SU-DHL-6 (cell line): ENCODE measurements at regions not wholly inside any gene's neighbourhood (a gene's known extent, or its start where the extent isn't known, plus 50 kb on each side); places are given as distances from the start of the nearest gene placed in this dataset.

Experiments
- H2AFZ ChIP-seq: fragments of 200-600 bp; sonication (generic); 2 replicates; pipeline ENCODE4 v1.6.1; 2014; ENCODE audit warnings: low read depth, mild to moderate bottlenecking, moderate library complexity, mixed read lengths, antibody characterized with exemption, low read length; ENCODE audit not compliant: severe bottlenecking
- H3F3A ChIP-seq: fragments of 200-600 bp; shearing (Covaris generic); 2 replicates; pipeline ENCODE4 v1.6.0; 2016; ENCODE audit warnings: antibody characterized with exemption, mild to moderate bottlenecking; ENCODE audit not compliant: insufficient read depth
- H3K27ac ChIP-seq: fragments of 200-600 bp; sonication (generic); 2 replicates; pipeline ENCODE4 v1.5.1; 2016; ENCODE audit warnings: low read depth, mild to moderate bottlenecking, low read length, moderate library complexity, mixed read lengths
- H3K27me3 ChIP-seq: fragments of 200-600 bp; sonication (generic), shearing (Covaris generic); 2 replicates; pipeline ENCODE4 v1.6.0; 2014; ENCODE audit warnings: mild to moderate bottlenecking, low read length
- H3K36me3 ChIP-seq: fragments of 200-600 bp; sonication (generic); 2 replicates; pipeline ENCODE4 v1.6.1; 2014; ENCODE audit warnings: mild to moderate bottlenecking, low read length, mixed read lengths
- H3K4me2 ChIP-seq: fragments of 300-600, 200-600 bp; shearing (Covaris generic), sonication (generic); 2 replicates; pipeline ENCODE4 v1.6.0; 2014; ENCODE audit warnings: low read length, low read depth, mild to moderate bottlenecking; ENCODE audit not compliant: poor library complexity, severe bottlenecking
- H3K4me3 ChIP-seq: fragments of 200-600 bp; sonication (generic); 2 replicates; pipeline ENCODE4 v1.5.1; 2014; ENCODE audit warnings: antibody characterized with exemption, low read length, mild to moderate bottlenecking, mixed read lengths; ENCODE audit not compliant: insufficient read depth, poor library complexity, severe bottlenecking
- H3K79me2 ChIP-seq: fragments of 200-600 bp; sonication (generic); 2 replicates; pipeline ENCODE4 v1.6.1; 2014; ENCODE audit warnings: mild to moderate bottlenecking, low read length, moderate library complexity; ENCODE audit not compliant: insufficient read depth
- H3K9ac ChIP-seq: fragments of 200-600 bp; sonication (generic); 2 replicates; pipeline ENCODE4 v1.7.0; 2014; ENCODE audit warnings: mild to moderate bottlenecking, low read length
- H3K9me2 ChIP-seq: fragments of 200-600 bp; sonication (generic); replicated peaks from 2 replicates; pipeline ENCODE4 v1.6.1; 2014; ENCODE audit warnings: low read length; ENCODE audit not compliant: insufficient read depth
- H3K9me3 ChIP-seq: fragments of 200-600 bp; sonication (generic); 2 replicates; pipeline ENCODE4 v1.6.1; 2014; ENCODE audit warnings: low read length, mixed read lengths; ENCODE audit not compliant: insufficient read depth
- H4K20me1 ChIP-seq: fragments of 200-600 bp; sonication (generic); 2 replicates; pipeline ENCODE4 v1.6.1; 2014; ENCODE audit warnings: low read depth, mild to moderate bottlenecking, antibody characterized with exemption, low read length, moderate library complexity, mixed read lengths
- EZH2phosphoT487 ChIP-seq: fragments of 200-600 bp; sonication (generic), shearing (Covaris generic); conservative IDR thresholded peaks from 2 replicates; pipeline ENCODE4 v1.6.1; 2018; ENCODE audit warnings: mild to moderate bottlenecking, antibody characterized with exemption, low read length, moderate library complexity, mixed read lengths
- TF ChIP-seq, protein P1 (sequence below): fragments of 200-600 bp; sonication (generic); IDR thresholded peaks from one replicate; pipeline ENCODE4 v1.5.1; 2017; ENCODE audit warnings: antibody characterized with exemption, mild to moderate bottlenecking, low read length, moderate library complexity; ENCODE audit not compliant: insufficient read depth, poor library complexity, severe bottlenecking

DNA sequence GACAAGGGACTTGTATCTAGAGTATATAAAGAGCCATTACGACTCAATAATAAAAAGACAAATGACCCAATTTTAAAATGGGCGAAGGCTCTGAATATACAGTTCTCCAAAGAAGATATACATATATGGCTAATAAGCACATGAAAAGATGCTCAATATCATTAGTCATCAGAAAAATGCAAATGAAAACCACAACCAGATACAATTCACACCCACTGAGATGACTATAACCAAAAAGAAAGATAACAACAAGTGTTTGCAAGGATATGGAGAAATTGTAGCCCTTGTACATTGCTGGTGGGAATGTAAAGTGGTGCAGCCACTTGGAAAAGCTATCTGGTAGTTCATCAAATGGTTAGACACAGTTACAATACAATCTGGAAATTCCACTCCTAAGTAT lies 96.3 kb downstream of the TRIM29 start:
- Histone ChIP-seq H3K36me3 (no peaks in the 10 kb centered on the region), H3K79me2 (no peaks in the 10 kb centered on the region), H3K4me2 (no peak overlapping the region), H3K9ac (no peak overlapping the region), H3K9me2 (no peaks in the 10 kb centered on the region), H4K20me1 (no peaks in the 10 kb centered on the region), H3K9me3 (no peaks in the 10 kb centered on the region), H2AFZ (no peak overlapping the region), H3K4me3 (no peak overlapping the region), H3F3A (no peaks in the 10 kb centered on the region), H3K27me3 (no peaks in the 10 kb centered on the region), H3K27ac (no peak overlapping the region)
- no peak for TF ChIP-seq EZH2phosphoT487
- TF ChIP-seq, protein P1, sequence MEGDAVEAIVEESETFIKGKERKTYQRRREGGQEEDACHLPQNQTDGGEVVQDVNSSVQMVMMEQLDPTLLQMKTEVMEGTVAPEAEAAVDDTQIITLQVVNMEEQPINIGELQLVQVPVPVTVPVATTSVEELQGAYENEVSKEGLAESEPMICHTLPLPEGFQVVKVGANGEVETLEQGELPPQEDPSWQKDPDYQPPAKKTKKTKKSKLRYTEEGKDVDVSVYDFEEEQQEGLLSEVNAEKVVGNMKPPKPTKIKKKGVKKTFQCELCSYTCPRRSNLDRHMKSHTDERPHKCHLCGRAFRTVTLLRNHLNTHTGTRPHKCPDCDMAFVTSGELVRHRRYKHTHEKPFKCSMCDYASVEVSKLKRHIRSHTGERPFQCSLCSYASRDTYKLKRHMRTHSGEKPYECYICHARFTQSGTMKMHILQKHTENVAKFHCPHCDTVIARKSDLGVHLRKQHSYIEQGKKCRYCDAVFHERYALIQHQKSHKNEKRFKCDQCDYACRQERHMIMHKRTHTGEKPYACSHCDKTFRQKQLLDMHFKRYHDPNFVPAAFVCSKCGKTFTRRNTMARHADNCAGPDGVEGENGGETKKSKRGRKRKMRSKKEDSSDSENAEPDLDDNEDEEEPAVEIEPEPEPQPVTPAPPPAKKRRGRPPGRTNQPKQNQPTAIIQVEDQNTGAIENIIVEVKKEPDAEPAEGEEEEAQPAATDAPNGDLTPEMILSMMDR = no peak

GRCh38 chr11:120040151-120040840 lies 97.6 kb downstream of the TRIM29 start:
- no peaks in the 10 kb centered on the region for H3F3A ChIP-seq
- no peaks in the 10 kb centered on the region for H3K9me3 ChIP-seq
- TF ChIP-seq EZH2phosphoT487 = no peak
- no peak overlapping the region for H2AFZ ChIP-seq
- H3K27ac ChIP-seq = no peak overlapping the region
- no peaks in the 10 kb centered on the region for H3K36me3 ChIP-seq
- H3K9ac ChIP-seq = no peak overlapping the region
- no peaks in the 10 kb centered on the region for H3K79me2 ChIP-seq
- no peak overlapping the region for H3K4me3 ChIP-seq
- no peaks in the 10 kb centered on the region for H4K20me1 ChIP-seq
- no peaks in the 10 kb centered on the region for H3K27me3 ChIP-seq
- no peak overlapping the region for H3K4me2 ChIP-seq
- no peaks in the 10 kb centered on the region for H3K9me2 ChIP-seq

GRCh38 chr11:120039039-120039438 lies 98.9 kb downstream of the TRIM29 start:
- H3K27ac ChIP-seq = no peak overlapping the region
- H3K79me2 ChIP-seq = no peaks in the 10 kb centered on the region
- no peaks in the 10 kb centered on the region for H3K27me3 ChIP-seq
- H2AFZ ChIP-seq = no peak overlapping the region
- no peaks in the 10 kb centered on the region for H4K20me1 ChIP-seq
- no peaks in the 10 kb centered on the region for H3F3A ChIP-seq
- H3K9ac ChIP-seq = no peak overlapping the region
- H3K4me2 ChIP-seq = no peak overlapping the region
- no peaks in the 10 kb centered on the region for H3K9me2 ChIP-seq
- no peaks in the 10 kb centered on the region for H3K9me3 ChIP-seq
- no peak overlapping the region for H3K4me3 ChIP-seq
- TF ChIP-seq, protein P1 = no peak
- no peak for TF ChIP-seq EZH2phosphoT487
- no peaks in the 10 kb centered on the region for H3K36me3 ChIP-seq

- Histone ChIP-seq H3K9ac (no peak overlapping the region), H3K4me3 (no peak overlapping the region), H3K9me2 (no peaks in the 10 kb centered on the region), H3K27me3 (no peaks in the 10 kb centered on the region), H3K4me2 (no peak overlapping the region), H3K27ac (no peak overlapping the region), H3K36me3 (no peaks in the 10 kb centered on the region), H2AFZ (no peak overlapping the region), H3K79me2 (no peaks in the 10 kb centered on the region), H3K9me3 (no peaks in the 10 kb centered on the region), H3F3A (no peaks in the 10 kb centered on the region), H4K20me1 (no peaks in the 10 kb centered on the region)
- TF ChIP-seq, protein P1 = no peak
- TF ChIP-seq EZH2phosphoT487 = no peak
These were observed 100.8 kb downstream of the TRIM29 start for GRCh38 chr11:120037111-120037510.
